ENCODE measurements at regions not wholly inside any gene's neighbourhood (a gene's known extent, or its start where the extent isn't known, plus 50 kb on each side); places are given as distances from the start of the nearest gene placed in this dataset.

GRCh38 chr4:31325300-31325699 lies 605.1 kb downstream of the PCDH7 start:
- H3K36me3 ChIP-seq = no peaks in the 10 kb centered on the region
- no peaks in the 10 kb centered on the region for H3K4me1 ChIP-seq
- in situ Hi-C loops (cut with MboI; ENCODE audit: low sequenced_read_pairs in 4 of 4) = no loop called here
- DNase-seq (no peak), ATAC-seq (no peak)
- no peak overlapping the region for H3K4me3 ChIP-seq
- no peak overlapping the region for H3K27ac ChIP-seq
- TF ChIP-seq POLR2A (IDR thresholded peaks at IDR 0.05) (no peak), CTCF (IDR thresholded peaks at IDR 0.05 in 4 of 5, conservative IDR thresholded peaks at IDR 0.05 in 1 of 5) (no peak)
- no peaks in the 10 kb centered on the region for H3K9me3 ChIP-seq
- H3K27me3 ChIP-seq = no peaks in the 10 kb centered on the region
- intact Hi-C loops (cut with DNase I; ENCODE audit: low total_unique reads) = no loop called here

GRCh38 chr4:31327031-31327430 lies 606.9 kb downstream of the PCDH7 start:
- ATAC-seq = no peak
- no peak for DNase-seq
- H3K4me3 ChIP-seq = no peak overlapping the region
- H3K4me1 ChIP-seq = no peaks in the 10 kb centered on the region
- intact Hi-C loops (cut with DNase I; ENCODE audit: low total_unique reads) = no loop called here
- H3K36me3 ChIP-seq = no peaks in the 10 kb centered on the region
- H3K27me3 ChIP-seq = no peaks in the 10 kb centered on the region
- TF ChIP-seq POLR2A (IDR thresholded peaks at IDR 0.05) (no peak), CTCF (IDR thresholded peaks at IDR 0.05 in 4 of 5, conservative IDR thresholded peaks at IDR 0.05 in 1 of 5) (no peak)
- H3K27ac ChIP-seq = no peak overlapping the region
- in situ Hi-C loops (cut with MboI; ENCODE audit: low sequenced_read_pairs in 4 of 4) = no loop called here
- H3K9me3 ChIP-seq = no peaks in the 10 kb centered on the region

DNA sequence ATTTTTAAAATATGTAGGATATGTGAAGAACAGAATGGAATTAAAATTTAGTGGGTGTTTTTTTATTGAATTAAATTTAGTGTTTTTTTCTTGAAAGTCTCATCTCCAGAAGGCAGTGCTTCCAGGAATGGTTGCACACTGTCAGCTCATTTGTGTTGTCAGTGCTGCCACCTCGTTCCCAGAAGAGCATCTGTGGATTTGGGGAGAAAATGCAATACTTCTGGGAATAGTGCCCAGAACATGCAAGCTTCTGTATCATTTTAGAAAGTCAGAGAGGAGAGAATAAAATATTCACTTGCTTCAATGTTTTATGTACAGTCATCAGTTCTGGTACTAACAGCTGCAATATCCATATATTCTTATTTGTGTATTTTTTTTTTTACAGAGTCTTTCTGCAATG lies 608.8 kb downstream of the PCDH7 start:
- DNase-seq (no peak), ATAC-seq (no peak)
- H3K27ac ChIP-seq = no peak overlapping the region
- TF ChIP-seq POLR2A (IDR thresholded peaks at IDR 0.05) (no peak), CTCF (IDR thresholded peaks at IDR 0.05 in 4 of 5, conservative IDR thresholded peaks at IDR 0.05 in 1 of 5) (no peak)
- in situ Hi-C loops (cut with MboI; ENCODE audit: low sequenced_read_pairs in 4 of 4) = no loop called here
- H3K36me3 ChIP-seq = no peaks in the 10 kb centered on the region
- H3K27me3 ChIP-seq = no peaks in the 10 kb centered on the region
- H3K4me3 ChIP-seq = no peak overlapping the region
- intact Hi-C loops (cut with DNase I; ENCODE audit: low total_unique reads) = no loop called here
- H3K4me1 ChIP-seq = no peaks in the 10 kb centered on the region
- no peaks in the 10 kb centered on the region for H3K9me3 ChIP-seq

DNA sequence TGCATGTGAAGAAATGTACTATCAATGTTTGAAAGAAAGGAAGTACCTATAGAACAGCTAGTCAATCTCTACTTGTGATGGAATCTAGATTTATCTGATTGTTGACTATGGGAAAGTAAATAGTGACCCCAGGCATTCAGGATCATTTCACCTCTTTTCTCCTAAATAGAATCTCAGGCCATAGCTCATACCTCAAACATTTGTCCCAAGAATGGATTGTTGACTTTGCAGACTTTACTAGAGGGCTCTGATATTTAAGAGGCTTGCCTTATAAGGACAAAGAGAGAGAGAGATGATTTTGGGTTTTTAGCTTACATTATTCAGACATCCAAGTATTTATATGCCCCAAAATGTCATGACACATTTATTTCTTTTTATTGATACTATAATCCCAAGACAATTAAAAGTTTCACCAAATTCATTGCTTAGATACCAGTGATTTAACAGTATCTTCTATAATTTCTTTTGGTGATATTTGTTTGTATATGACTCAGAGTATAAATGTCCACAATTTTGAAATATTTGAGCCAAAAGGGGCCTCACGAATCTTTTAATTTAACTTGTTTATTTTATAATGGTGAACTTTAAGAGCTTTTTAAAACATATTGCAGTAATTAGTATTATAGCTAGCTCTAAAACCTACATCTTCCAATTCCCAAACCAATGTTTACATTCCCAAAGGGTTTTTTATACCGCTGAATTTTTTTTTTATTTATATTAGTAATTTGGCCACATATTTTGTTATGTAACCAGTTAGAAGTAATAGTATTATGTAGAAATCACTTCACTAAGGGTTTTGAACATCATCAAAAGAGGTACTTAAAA lies 614.1 kb downstream of the PCDH7 start:
- no peak for TF ChIP-seq POLR2A (IDR thresholded peaks at IDR 0.05)
- intact Hi-C loops (cut with DNase I; ENCODE audit: low total_unique reads) = no loop called here

DNA sequence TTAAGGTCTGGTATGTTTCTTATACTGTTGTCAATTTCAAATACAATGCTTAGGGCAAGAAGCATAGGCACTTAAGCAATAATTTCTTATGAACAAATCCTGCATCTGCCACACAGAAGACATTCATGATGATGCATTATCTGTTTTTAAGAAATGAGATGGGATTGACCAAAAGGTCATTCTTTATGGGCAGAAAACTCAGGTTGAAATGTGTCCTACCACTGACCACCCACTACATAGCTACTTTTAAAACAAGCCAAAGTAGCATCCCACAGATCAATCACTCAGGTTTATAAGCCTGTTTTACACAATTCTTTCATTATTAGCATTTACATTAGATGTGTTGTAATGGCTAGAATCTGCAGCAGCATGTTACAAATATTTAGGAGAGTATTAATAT lies 617.8 kb downstream of the PCDH7 start:
- ATAC-seq (no peak), DNase-seq (no peak)
- intact Hi-C loops (cut with DNase I; ENCODE audit: low total_unique reads) (no loop called here), in situ Hi-C loops (cut with MboI; ENCODE audit: low sequenced_read_pairs in 4 of 4) (no loop called here)
- Histone ChIP-seq H3K27me3 (no peaks in the 10 kb centered on the region), H3K36me3 (no peaks in the 10 kb centered on the region), H3K4me1 (no peaks in the 10 kb centered on the region), H3K4me3 (no peak overlapping the region), H3K9me3 (no peaks in the 10 kb centered on the region), H3K27ac (no peak overlapping the region)
- no peak for TF ChIP-seq CTCF (IDR thresholded peaks at IDR 0.05 in 4 of 5, conservative IDR thresholded peaks at IDR 0.05 in 1 of 5)
- TF ChIP-seq POLR2A (IDR thresholded peaks at IDR 0.05) = no peak

More for the DNA sequence above, 614.1 kb downstream of the PCDH7 start:
- ATAC-seq = no peak
- no peaks in the 10 kb centered on the region for H3K4me1 ChIP-seq
- H3K27ac ChIP-seq = no peak overlapping the region
- no peaks in the 10 kb centered on the region for H3K36me3 ChIP-seq
- H3K4me3 ChIP-seq = no peak overlapping the region
- in situ Hi-C loops (cut with MboI; ENCODE audit: low sequenced_read_pairs in 4 of 4) = no loop called here
- DNase-seq = no peak
- H3K9me3 ChIP-seq = no peaks in the 10 kb centered on the region
- no peaks in the 10 kb centered on the region for H3K27me3 ChIP-seq
